NCI-H524 (cell line): ENCODE measurements at regions not wholly inside any gene's neighbourhood (a gene's known extent, or its start where the extent isn't known, plus 50 kb on each side); places are given as distances from the start of the nearest gene placed in this dataset.

Source experiments
- DNase-seq, 2 experiments: peaks; one replicate each; lab custom pipeline; 2025; lab: John Stamatoyannopoulos, UW

GRCh38 chr11:126129727-126130671 is 67.3 kb upstream of the CDON start:
- peak; percentile 91 to 99 for DNase-seq

GRCh38 chr11:126127898-126128297 is 65.2 kb upstream of the CDON start:
- no peak for DNase-seq

- no peak for DNase-seq
Observed at GRCh38 chr11:126127284-126127845, 64.7 kb upstream of the CDON start.

DNA sequence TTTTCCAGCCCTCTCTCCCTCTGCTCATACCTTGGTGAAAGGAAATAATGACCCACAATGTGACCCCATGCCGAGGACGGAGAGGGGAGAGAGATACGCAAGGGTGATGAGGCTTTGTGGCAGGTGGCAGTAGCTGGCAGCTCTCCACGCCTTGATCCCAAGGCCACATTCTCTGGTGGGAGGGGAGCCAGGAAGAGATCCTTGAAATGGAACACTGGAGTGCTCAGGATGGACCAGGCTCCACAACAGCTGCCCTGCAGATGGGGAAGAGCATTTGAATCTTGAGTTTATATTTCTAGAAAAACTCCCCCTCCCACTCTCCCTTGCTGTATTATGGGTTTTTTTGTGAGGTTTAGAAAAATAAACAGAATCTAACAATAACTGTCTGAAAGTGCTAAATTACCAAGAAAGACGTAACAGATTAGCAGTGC is 61.6 kb upstream of the CDON start:
- DNase-seq = peak; percentile 29 to 75

DNA sequence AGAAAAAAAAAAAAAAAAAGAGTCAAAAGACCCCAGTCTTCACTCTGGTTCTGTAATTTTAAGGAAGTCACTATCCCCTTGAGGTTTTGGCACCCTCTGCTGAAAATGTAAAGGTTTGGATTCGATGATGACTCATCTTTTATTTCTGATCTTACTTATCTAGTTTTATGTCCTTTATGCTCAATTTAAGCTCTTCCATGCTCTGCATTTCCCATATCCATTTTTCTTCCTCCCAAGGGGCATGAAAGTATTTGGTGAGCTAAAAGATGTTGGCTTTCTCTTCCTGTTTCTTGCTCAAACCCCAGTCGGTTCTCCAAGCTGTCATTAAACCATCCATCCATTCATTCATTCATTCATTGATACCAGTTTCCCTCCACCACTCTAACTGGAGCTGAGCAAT is 61.0 kb upstream of the CDON start:
- DNase-seq = no peak

GRCh38 chr11:126122863-126123262 is 60.2 kb upstream of the CDON start:
- no peak for DNase-seq

DNA sequence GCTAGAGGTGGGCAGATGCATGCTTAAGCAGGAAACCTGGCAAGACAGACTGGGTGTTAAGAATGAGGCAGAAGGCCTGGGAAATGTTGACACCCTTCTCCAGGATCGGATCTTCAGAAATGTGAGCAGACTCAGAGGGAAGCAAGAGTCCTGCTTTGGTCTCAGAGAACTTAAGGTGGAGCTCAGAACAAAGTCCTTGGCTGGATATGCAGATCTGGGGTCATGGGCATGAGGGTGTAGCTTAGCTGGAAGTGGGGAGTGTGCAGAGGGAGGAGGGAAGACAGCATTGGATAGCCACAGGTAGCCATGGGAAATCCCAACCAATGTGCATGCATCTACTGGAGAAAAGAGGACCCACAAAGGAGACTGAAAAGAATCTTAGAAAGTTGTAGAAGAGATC is 58.6 kb upstream of the CDON start:
- DNase-seq = no peak

- no peak for DNase-seq
Observed at GRCh38 chr11:126118806-126119205, 56.1 kb upstream of the CDON start.

- DNase-seq = peak; percentile 21 to 75
Observed at GRCh38 chr11:126115816-126116331, 53.2 kb upstream of the CDON start.

GRCh38 chr11:126115127-126115495 is 52.4 kb upstream of the CDON start:
- DNase-seq = peak; percentile 88 to 98

DNA sequence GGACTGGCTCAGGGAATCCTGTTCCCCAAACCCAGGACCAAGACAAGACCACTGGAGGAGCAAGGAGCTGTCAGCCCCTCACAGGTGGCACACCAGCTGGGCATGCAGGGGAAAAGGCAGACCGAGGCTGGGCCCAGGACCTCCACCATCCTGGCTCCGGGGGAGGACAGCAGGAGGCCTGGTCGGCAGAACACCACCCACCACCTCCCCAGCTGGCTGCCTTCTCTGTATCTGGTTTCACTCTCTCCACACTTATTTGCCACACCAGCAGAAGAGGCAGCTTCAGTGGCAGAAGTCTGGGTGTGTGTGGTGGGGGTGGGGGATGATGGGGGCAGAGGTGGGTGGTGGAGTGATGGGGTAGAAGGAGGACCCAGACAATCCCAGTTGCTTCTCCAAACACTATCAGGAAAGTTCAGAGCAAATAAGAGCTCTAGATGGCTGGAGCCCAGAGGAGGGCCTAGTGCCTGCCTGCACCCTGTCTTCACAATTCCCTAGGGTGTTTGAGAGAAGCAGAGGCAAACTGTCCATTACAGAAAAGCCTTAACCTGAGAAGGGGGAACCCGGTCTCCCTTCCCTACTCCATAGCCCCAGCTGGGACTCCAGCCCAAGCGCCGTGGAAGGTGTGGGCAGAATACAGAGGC is 51.9 kb upstream of the CDON start:
- DNase-seq = peak; percentile 83 to 88

GRCh38 chr11:126113963-126114362 is 51.3 kb upstream of the CDON start:
- DNase-seq = peak in 1 of 2 experiments; percentile 45

DNA sequence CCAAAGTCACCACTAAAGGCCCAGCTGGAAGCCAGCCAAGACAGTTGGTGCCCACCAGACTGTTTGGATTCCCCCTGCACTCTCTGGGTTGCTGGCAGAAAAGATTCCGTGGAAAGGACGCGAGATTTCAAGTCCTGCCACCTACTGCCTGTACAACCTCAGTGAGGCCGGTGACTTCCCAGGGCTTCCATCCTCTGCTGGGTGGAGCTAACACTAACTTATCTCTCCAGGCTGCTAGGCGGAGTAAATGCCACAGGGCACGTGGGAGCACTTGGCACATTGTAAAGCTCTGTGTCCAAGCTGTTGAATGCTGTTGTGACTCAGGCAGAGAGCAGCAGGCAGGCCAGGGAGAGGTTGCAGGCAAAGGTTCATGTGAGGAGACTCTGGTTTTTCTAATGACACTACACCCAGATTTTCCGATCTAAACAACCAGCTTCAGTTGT is 50.9 kb upstream of the CDON start:
- peak; percentile 95 for DNase-seq

- peak in 1 of 2 experiments; percentile 24 for DNase-seq
Observed at GRCh38 chr11:126113012-126113411, 50.3 kb upstream of the CDON start.

GRCh38 chr11:126112547-126112946 is 49.9 kb upstream of the CDON start:
- peak in 1 of 2 experiments; percentile 26 for DNase-seq
